GM18858 (cell line): ENCODE measurements at regions not wholly inside any gene's neighbourhood (a gene's known extent, or its start where the extent isn't known, plus 50 kb on each side); places are given as distances from the start of the nearest gene placed in this dataset.

Experiments
- ATAC-seq: cut with Tn5 transposase; IDR thresholded peaks from one replicate; pipeline ENCODE4 v1.9.1; 2021; ENCODE audit not compliant: unreplicated experiment

DNA sequence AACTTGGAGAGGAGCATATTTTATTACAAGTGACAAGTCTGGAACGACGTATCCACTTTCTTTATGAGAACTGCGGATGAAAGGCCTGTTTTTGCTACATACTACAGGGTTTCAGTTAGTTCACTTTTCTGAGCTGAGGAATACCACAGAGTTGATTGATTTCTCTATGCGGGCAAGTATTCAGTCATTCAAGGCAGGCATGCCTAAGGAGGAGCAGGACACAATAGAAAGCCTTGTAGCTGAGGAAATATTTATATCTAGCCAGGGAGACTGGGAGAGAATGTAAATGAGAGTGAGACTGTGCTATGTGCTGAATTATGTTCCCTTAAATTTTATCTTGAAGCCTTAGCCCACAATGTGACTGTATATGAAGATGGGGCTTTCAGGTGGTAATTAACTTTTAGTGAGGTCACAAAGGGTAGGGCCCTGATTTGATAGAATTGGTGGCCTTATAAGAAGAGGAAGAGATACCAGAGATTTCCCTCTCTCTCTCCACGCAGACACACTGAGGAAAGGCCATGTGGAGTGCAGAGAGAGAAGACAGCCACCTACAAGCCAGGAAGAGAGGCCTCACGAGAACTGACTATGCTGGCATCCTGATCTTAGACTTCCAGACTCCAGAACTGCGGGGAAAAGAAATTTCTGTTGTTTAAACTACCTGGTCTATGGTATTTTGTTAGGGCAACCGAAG is 459.0 kb upstream of the ATP2B1 start:
- ATAC-seq = no peak

DNA sequence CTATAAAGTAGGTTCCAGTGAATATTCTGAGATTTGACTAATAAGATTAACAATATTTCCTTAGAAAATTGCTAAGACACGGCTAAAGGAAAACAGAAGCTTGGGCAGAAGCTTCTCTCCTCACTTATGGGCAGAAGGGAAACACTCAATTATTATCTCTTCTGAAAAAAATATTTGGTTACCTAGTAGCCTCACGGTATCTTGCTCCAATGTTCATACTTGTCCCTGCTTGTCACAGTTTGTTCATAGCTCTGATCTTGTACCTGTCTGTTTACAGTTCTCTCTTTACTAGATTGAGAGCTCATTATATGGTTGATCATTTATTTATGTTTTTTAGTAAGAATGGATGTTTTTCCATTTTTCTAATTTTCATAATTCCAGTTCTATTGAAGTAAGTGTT is 458.0 kb upstream of the ATP2B1 start:
- no peak for ATAC-seq

DNA sequence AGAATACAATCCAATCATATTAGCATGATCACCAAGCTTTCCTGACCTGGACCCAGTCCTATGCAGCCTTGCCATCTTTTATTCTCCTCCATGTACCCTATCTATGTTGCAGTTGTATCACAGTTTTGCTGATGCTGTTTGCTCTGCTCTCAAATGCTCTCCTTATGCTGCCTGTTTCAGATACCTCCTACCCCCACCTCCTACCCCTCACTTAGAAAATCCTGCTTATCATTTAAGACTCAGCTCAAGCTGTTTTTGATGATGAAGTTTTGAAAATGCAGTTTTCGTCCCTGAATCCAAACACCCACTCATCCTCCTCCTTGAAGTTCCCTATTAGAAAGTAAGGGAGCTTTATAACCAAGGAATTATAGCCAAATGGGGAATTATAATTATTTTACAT is 457.4 kb upstream of the ATP2B1 start:
- ATAC-seq = no peak

DNA sequence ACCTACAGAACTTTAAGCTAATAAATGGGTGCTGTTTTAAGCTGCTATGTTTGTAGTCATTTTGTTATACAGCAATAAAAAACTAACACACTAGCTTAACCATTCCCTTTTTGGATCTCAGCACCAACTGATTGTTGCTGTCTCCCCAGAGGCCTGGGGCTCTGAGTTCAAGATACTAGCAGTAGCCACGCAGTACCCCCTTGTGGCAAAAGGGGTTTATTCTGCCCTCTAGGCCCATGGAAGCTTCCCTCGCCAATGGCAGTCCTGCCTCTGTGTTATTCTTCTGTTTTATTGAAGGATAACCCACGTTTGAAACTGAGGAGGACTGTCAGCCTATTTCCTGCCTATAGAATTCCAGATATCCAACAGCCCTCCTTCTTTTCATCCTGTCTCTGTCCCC is 455.3 kb upstream of the ATP2B1 start:
- ATAC-seq = no peak

DNA sequence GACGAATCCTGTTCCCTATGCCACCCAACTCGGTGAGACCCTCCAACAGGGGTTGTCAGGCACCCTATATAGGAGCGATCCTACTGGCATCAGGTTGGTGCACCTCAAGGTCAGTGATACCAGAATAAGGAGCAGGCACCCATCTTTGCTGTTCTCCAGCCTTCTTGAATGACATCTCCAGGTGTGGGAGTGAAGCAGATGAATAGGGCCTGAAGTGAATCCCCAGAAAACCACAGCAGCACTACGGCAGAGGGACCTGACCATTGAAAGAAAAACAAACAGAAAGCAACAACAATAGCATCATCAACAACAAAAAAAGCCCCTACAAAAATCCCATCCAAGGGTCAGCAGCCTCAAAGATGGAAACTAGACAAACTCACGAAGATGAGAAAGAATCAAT is 445.2 kb upstream of the ATP2B1 start:
- no peak for ATAC-seq

DNA sequence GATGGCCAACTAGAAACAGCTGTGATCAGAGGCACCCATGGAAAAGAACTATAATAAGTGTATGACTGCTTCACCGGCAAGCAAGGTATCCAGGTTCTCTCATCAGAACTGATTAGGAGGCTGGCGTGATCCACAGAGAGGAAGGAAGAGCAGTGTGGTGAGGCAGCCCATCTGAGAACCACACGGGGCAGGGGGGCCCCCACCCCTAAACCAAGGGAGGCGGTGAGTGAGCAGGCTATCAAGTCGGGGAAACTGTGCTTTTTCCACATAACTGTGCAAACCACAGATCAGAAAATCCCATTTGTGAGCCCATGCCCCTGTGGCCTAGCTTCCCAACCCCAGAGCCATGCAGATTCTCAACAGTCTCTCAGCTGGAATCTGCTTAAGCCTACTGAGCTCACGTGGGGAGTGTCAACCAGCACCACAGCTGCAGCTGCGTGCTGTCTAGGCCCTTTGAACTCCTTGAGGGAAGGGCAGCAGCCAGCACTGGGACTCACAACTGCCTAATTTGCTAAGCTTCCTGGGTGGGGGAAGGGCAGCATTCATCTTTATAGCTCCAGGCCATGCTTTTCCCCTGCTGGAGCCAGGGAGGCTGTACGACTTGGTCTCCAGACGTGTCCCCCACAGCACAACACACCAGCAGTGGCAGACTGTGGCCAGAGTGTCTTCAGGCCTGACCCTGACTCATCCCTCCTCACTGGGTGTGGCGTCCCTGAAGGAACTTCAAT is 444.4 kb upstream of the ATP2B1 start:
- ATAC-seq = no peak

DNA sequence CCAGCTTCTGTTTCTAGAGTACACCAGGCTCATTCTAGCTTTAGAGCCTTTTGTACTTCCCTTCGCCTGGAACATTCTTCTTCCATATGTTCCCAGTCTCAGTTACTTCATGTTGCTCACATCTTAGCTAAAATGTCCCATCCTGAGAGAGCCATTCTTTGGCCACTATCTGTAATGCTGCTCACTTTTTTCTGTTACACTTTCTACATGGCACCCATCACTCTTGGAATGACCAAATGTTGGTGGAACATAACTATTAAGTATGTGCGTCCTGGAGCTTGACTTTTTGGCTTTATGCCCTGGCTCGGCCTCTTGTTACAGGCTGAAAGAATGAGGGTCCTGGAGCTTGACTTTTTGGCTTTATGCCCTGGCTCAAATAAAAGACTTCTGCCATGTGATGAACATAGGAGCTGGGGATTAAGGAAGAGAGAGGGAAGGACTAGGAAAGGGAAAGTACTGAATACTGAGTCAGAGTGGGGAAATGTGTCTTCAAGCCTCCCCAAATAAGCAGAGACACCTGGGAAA is 442.9 kb upstream of the ATP2B1 start:
- ATAC-seq = no peak

DNA sequence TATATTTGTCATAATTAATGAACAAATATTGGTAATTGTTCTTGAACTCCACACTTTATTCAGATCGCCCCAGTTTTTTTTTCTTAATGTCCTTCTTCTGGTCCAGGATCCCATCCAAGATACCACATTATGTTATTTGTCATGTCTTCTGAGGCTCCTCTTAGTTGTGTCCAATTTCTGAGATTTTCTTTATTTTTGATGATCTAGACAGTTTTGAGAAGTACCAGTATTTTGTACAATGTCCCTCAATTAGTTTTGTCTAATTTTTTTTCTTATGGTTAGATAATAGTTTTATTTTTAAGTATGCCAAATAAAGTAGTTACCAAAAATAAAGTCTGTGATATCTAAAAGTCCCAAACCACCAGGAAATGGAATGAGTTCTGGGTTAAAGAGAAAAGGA is 440.8 kb upstream of the ATP2B1 start:
- ATAC-seq = no peak

DNA sequence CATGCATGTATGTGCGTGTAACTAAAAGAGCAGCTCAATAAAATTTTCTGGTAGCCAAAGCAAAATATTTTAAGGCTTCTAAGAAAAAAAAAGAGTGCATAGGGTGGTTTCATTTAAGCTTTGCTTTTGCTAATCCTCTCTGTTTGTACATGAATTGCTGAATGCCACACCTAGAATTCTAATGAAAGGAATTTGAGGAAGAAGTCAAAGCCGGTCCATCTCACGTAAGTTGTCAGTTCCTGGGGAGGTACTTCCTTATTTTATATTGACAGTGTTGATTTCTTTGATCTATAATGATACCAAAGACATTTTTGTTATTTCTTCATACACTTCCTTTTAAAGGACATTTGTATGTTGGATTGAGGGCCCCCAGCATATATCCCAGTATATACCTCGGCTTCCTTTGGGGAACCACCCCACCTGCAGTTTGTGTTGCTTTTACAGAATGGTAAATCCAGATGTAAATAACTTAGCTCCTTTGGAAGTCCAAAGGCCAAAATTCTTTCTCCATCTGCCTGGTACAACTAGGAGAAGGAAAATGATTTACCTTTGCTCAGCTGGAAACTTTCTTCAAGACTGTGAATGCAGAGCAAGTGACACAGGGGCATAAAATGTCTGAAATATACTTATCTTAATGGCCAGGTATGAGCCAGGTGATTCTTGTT is 420.9 kb upstream of the ATP2B1 start:
- no peak for ATAC-seq

DNA sequence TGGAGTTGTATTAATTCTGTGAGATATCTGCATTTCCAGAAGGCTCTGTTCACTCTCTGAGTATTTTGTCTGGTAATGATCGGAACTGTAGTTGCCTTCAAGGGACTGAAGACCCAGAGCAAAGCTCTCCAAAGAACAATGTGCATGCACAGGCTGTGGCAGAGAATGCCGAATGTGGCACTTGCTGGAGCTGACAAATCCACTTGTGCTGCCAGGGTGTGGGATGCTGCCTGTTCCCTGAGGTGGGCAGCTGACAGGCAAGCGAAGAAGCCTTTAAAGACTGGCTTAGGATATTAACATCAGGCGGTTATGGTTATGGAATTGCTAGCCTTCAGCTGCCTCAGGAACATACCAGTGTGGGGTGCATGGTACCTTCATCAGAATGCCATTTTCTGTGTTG is 419.9 kb upstream of the ATP2B1 start:
- ATAC-seq = no peak

DNA sequence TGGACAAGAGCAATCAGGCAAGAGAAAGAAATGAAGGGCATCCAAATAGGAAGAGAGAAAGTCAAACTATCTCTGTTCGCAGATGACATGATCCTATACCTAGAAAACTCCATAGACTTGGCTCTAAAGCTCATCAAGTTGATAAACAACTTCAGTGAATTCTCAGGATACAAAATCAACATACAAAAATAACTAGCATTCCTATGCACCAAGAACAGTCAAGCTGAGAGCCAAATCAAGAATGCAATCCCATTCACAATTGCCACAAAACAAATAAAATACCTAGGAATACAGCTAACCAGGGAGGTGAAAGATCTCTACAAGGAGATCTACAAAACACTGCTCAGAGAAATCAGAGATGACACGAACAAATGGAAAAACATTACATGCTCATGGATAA is 417.5 kb upstream of the ATP2B1 start:
- ATAC-seq = no peak

DNA sequence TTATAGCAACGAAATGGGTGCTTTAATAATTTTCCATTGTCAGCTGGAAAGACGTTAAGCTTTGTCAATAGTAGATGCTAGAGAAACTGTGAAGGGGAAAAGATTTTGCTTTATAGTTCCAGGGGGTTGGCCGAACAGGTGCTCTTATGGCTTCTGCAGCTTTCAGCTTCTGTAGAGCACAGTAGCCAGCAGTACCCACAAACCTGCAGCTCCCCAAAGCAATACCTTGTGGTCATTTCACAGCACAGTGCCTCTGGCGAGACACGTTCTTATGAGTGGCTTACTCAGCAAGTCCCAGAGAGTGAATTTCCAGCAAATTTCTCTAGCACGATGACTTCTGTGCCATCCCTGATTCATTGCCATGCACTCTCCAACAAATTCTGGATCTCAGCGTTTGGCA is 416.3 kb upstream of the ATP2B1 start:
- no peak for ATAC-seq

DNA sequence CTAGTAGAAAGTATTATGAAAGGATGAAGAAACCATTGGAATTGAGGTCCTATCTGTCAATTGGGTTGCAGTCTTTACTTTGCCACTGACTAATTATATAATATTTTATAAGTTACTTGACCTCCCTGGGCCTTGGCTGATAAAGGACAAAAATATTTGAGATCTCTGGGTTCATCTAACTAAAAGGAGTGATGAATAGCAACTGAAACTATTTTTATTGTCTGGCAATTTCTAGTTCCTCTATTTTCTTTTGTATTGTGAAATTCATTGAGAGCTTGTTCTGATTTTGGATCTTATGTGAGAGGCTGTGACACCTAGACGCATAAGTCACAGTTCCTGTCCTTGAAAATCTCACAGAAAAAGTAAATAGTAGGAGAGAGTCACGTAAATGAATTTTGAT is 415.7 kb upstream of the ATP2B1 start:
- ATAC-seq = peak; percentile 42

DNA sequence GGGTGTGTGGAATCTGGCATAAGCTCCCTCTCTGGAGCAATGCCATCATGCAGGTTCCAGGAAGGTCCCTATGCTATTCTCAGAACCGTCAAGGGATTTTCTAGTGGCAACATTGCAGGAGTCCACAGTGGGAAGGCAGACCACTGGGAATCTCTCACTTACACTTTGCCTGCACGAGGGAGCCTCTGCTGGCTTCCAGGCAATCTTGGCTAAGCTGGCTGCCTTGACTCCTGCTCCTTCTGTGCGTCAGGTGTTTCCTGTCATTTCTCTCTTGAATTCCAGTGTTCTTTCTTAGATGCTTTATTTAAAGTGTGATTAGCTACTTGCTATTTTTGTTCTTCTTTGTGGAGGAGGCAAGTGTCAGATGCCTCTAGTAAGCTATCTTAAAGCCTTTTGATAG is 414.0 kb upstream of the ATP2B1 start:
- no peak for ATAC-seq

DNA sequence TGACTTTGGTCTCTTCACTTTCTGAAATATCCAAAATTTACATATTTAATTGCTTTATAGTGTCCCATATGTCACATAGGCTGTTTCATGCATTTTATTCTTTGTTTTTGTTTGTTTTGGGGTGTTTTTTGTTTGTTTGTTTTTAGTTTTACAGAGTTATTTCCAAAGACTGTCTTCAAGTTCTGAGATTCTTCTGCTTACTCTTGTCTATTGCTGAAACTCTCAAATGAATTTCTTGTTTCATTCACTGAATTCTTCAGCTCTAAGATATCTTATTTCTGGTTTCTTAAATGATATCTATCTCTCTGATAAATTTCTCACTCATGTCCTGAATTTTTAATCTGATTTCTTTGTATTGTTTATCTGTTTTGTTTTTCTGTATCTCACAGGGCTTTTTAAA is 412.0 kb upstream of the ATP2B1 start:
- no peak for ATAC-seq

DNA sequence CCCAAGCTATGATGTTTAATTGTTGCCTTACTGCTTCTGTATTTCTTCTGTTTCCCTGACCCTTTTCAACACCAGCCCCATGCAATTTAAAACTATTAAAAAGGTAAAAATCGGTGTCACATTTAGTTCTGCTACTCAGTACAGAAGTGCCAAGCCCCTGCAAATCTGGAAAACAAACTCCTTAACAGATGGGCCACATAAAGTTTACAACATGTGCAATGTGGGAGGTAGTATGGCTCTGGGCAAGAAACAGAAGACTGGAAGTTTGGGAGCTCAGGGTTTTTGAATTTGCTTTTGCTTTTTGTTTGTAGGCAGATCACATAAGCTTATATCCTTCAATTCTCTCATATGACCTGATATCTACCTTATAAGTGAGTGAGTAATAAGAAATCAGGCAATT is 404.0 kb upstream of the ATP2B1 start:
- no peak for ATAC-seq

DNA sequence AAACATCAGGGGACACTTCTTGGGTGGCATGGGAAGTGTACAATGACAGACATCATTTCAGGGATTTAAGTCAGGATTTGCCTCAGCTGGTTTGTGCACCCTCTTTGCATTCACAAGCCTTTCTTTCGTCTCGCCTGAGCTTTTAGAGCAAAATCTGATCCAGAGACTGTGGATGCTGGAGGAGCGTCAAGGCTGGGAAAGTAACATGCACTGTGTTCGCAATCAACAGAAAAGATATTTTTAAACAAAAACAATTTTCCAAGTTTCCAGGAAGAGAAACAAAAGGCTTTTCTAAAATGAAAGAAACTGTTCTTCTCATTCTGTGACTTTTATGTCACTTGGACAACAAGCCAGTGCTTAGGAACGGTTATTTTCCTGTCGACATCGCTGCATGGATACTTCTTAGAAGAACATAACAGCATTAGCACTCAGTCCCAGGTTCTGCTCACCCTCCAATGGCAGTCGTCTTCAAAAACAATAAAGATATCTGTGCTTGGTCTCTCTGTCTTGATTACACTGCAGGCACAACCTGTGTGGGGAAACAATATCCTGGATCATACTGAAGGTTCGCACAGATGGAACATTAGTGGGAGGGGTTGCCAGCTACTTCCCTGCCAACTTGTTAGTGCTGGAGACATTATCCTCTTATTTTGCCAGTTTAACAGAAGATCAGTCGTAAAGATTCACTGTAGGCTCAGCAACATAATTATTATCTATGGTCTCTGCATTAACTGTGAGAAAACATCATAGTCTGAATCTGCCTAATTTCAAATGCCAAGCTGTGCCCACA is 403.3 kb upstream of the ATP2B1 start:
- no peak for ATAC-seq

DNA sequence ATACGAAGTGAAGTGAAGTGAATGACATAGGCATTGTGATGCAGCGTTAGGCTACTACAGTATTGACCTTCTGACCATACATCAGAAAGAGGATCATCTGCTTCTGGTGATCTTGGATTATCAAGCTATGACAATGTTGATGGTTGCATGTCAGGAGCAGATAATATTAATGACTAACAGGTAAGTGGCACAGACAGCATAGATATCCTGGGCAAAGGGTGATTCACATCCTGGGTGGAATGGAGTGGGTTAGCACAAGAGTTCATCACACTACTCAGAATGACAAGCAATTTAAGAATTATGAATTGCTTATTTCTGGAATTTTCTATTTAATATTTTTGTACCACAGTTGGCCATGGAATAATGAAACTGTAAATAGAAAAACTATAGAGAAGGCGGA is 397.9 kb upstream of the ATP2B1 start:
- no peak for ATAC-seq

DNA sequence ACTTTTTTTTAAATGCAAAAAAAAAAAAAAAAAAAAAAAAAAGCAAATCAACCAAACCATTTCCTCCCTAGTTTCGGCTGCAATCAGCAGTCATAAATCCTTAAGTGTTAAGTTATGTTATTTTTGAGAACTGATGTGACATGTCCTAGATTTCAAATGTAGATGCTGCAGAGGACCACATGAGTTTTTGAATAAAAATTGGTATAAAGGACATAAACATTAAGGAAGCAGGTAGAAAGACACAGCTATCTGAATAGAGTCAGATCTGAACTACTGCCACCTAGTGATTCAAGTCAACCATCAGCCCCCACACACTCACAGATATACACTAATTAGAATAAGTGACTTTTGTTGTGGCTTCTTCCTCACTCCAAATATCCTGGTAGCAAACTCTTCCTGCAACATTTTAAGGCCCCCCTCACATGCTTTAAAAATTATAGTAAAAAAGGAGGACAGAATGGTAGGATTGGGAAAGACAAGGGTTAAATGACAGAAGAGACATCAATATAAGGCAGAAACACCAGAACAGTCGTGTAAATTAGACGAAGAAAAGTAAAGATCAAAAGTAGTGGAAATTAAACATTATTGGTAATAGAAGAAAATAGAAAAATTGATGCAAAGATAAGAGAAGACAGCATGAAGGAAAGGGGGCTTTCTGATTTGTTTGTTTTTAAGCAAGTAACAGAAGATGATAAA is 394.5 kb upstream of the ATP2B1 start:
- peak; percentile 77 for ATAC-seq

DNA sequence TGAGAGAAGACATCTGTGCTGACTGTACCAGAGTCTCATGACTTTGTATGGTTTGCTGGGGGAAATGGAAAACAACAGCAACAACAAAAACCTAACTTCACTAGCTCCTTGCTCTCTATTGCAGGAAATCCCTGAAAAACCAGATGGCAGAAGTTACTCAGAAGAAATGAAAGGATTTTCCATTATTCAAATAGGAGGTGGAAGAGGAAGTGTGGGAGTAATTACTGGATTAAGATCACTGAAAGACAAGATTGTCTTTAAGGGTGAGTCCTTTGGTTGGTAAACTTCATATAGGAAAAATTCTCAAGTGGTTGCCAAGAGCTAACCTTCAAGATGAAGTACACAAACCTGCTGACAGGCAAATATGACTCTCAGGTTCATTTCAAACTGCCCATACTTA is 391.9 kb upstream of the ATP2B1 start:
- ATAC-seq = no peak

DNA sequence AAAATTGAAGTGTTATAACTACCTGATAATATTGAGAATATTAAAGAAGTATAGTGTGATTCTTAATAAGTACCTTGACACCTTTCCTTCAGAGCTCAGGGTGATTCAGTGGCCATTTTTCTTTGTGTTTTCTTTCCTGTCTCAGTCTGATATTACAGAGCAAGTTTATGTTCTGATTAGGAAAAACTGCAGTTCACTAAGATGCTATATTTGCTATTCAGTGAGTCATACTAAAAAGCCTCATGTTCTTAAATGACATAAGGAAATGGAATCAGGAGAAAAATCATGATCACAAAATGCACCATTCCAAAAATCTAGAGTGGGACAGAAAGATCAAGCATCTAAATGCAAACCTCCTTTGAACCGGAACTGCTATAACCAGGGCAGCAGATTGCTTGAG is 390.6 kb upstream of the ATP2B1 start:
- no peak for ATAC-seq
